ENCODE measurements at regions not wholly inside any gene's neighbourhood (a gene's known extent, or its start where the extent isn't known, plus 50 kb on each side); places are given as distances from the start of the nearest gene placed in this dataset.

DNA sequence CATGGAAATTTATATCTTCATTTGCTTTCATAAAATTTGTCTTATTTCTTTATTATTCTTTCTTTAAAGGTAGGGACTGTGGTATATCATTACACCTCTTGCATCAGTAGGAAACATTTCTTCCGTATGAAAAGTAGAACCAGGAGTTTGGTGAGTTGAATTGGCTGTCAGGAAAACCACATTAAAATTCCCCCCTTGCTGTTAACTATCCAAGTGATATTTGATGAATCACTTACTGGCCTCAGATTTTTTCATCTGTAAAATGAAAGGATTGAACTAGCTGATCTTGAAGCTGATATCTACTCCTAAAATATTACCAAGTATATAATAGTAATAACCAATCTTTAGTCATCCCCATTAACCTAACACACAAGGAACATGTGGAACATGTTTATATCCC lies 460.9 kb downstream of the GJA1 start:
- Mint-ChIP-seq H3K36me3 (ENCODE audit: low read depth) (no peaks in the 10 kb centered on the region), H3K9me3 (ENCODE audit: low read depth) (no peaks in the 10 kb centered on the region), H3K4me3 (ENCODE audit: unreplicated experiment) (no peak overlapping the region), H3K27ac (ENCODE audit: unreplicated experiment) (no peak overlapping the region), H3K27me3 (ENCODE audit: low read depth) (no peaks in the 10 kb centered on the region), H3K4me1 (ENCODE audit: low read depth) (peaks cover 10% of the 10 kb centered on the region)
- TF ChIP-seq CTCF (IDR thresholded peaks at IDR 0.05), result no peak
- DNase-seq (ENCODE audit: low spot score), result no peak

DNA sequence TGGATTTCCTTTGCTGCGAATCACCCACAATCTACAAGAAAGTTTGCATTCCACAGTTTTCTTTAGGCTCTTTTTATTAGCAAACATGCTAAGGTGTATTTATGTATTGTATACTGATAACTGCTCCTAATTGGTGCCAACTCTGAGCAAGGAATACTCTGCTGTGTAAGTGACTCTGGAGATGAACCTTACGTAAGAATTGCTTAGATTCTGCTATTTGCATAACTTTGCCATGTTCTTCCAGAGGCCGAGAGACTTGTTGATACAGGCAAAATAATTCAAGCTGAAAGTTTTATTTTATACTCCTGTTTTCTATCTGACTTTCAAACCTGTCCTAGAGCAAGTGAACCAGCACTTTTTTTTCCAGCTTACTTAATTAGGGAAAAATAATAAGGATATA lies 461.3 kb downstream of the GJA1 start:
- no peaks in the 10 kb centered on the region for H3K36me3 Mint-ChIP-seq (ENCODE audit: low read depth)
- DNase-seq (ENCODE audit: low spot score), result no peak
- no peak overlapping the region for H3K4me3 Mint-ChIP-seq (ENCODE audit: unreplicated experiment)
- no peaks in the 10 kb centered on the region for H3K27me3 Mint-ChIP-seq (ENCODE audit: low read depth)
- H3K9me3 Mint-ChIP-seq (ENCODE audit: low read depth), result no peaks in the 10 kb centered on the region
- H3K27ac Mint-ChIP-seq (ENCODE audit: unreplicated experiment), result no peak overlapping the region
- H3K4me1 Mint-ChIP-seq (ENCODE audit: low read depth), result peaks cover 10% of the 10 kb centered on the region
- TF ChIP-seq CTCF (IDR thresholded peaks at IDR 0.05), result no peak

DNA sequence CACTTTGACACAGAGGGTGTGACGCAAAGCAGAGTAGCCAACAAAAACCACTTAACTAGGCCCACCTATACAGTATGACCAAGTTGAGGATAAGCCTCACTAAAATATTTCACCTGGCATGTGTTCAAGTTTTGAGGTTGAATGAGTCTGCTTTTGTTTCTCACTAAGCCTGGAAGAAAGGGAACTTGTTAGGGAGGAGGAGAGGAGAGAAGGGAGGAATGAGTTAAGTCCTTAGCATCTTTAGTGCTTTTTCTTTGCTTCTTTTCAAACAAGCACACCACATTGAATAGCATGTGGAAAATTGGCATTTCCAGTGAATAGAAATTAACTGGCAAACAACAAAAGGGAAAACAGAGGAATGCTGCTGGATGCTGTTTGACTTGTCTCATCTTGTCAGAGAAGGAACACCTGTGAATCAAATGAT lies 461.9 kb downstream of the GJA1 start:
- TF ChIP-seq CTCF (IDR thresholded peaks at IDR 0.05), result no peak
- H3K36me3 Mint-ChIP-seq (ENCODE audit: low read depth), result no peaks in the 10 kb centered on the region
- H3K27ac Mint-ChIP-seq (ENCODE audit: unreplicated experiment), result no peak overlapping the region
- no peak for DNase-seq (ENCODE audit: low spot score)
- H3K4me3 Mint-ChIP-seq (ENCODE audit: unreplicated experiment), result no peak overlapping the region
- H3K9me3 Mint-ChIP-seq (ENCODE audit: low read depth), result no peaks in the 10 kb centered on the region
- H3K27me3 Mint-ChIP-seq (ENCODE audit: low read depth), result no peaks in the 10 kb centered on the region
- H3K4me1 Mint-ChIP-seq (ENCODE audit: low read depth), result peaks cover 10% of the 10 kb centered on the region

DNA sequence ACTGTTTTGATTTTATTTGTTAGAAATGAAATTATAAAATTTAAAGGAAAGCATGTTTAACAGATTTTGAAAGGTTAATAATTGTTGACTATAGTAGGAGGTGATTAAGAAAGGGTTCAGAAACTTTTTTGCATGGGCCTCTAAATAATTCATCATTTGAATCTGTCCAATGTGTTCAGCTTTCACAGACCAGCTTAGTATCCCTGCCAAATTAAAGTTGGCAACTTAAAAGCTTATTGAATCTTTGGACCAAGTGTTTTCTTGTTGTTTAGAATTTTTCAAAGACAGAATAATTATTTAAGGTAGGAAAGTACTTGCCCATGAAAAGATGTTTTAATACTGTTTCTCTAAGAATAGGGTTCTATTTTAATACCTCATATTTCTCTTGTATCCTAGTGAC lies 466.0 kb downstream of the GJA1 start:
- H3K27me3 Mint-ChIP-seq (ENCODE audit: low read depth), result no peaks in the 10 kb centered on the region
- no peak overlapping the region for H3K27ac Mint-ChIP-seq (ENCODE audit: unreplicated experiment)
- TF ChIP-seq CTCF (IDR thresholded peaks at IDR 0.05), result no peak
- no peak overlapping the region for H3K4me3 Mint-ChIP-seq (ENCODE audit: unreplicated experiment)
- no peaks in the 10 kb centered on the region for H3K9me3 Mint-ChIP-seq (ENCODE audit: low read depth)
- no peak for DNase-seq (ENCODE audit: low spot score)
- H3K36me3 Mint-ChIP-seq (ENCODE audit: low read depth), result no peaks in the 10 kb centered on the region
- peaks cover 7% of the 10 kb centered on the region for H3K4me1 Mint-ChIP-seq (ENCODE audit: low read depth)

DNA sequence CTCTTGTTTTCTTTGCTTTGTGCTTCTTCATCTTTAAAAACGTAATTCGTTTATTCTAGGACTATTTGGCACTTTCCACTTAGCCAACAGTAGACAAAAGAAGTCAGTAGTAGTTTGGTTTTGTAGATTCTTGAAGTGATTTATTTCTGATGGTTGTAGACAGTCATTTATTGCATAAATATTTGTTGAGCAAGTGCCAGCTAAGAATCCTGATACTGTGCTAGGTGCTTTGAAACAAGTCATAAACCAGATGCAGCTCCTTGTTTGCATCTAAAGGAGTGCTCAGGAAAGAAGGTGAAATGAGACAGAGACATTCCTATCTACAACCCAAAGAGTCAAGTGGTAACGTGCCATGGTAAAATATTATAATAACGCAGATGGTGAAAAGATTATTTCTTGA lies 469.1 kb downstream of the GJA1 start:
- Mint-ChIP-seq H3K9me3 (ENCODE audit: low read depth) (peaks cover 18% of the 10 kb centered on the region), H3K27me3 (ENCODE audit: low read depth) (no peaks in the 10 kb centered on the region), H3K27ac (ENCODE audit: unreplicated experiment) (no peak overlapping the region), H3K4me1 (ENCODE audit: low read depth) (no peaks in the 10 kb centered on the region), H3K36me3 (ENCODE audit: low read depth) (peaks cover 7% of the 10 kb centered on the region), H3K4me3 (ENCODE audit: unreplicated experiment) (no peak overlapping the region)
- DNase-seq (ENCODE audit: low spot score), result no peak
- TF ChIP-seq CTCF (IDR thresholded peaks at IDR 0.05), result no peak

Measured in chondrocyte (in vitro differentiated cells).